Heart left ventricle (tissue), 16 donors: ENCODE measurements at regions not wholly inside any gene's neighbourhood (a gene's known extent, or its start where the extent isn't known, plus 50 kb on each side); places are given as distances from the start of the nearest gene placed in this dataset.
A peak's percentile ranks its signal among the peaks of the same experiment; 100 is the strongest.
"Not testable (repeated sequence)": the region's sequence is repeated elsewhere in the genome, so short reads cannot be mapped to it uniquely, and the experiment has no call there.

Experiments used
- ATAC-seq, 4 donors: fragments of 200-7000 bp; cut with Tn5 transposase; one replicate each; pipeline ENCODE4 v1.9.1; 2020 to 2022; ENCODE audit warnings: moderate library complexity in 4 of 4, mild to moderate bottlenecking in 3 of 4, moderate number of reproducible peaks in 1 of 4
- DNase-seq, 5 donors: peaks; one replicate each; pipeline ENCODE4 v3.0.0-alpha.2; 2020
- H3K27ac ChIP-seq, 12 donors: fragments of 200-600 bp; sonication (generic) in 4 of 12; one replicate each; pipeline versions ENCODE4 v1.5.0 to v1.8.0; 2016 to 2022; ENCODE audit warnings: mild to moderate bottlenecking in 2 of 12
- H3K27me3 ChIP-seq, 9 donors: fragments of 200-600 bp; sonication (generic) in 2 of 9; one replicate each; pipeline versions ENCODE4 v1.5.1 to v1.8.0; 2016 to 2022; ENCODE audit warnings: mild to moderate bottlenecking in 3 of 9
- H3K36me3 ChIP-seq, 9 donors: fragments of 200-600 bp; sonication (generic) in 2 of 9; one replicate each; pipeline versions ENCODE4 v1.5.0 to v1.8.0; 2018 to 2022; ENCODE audit warnings: mild to moderate bottlenecking in 2 of 9
- H3K4me1 ChIP-seq, 12 donors: fragments of 200-600 bp; sonication (generic) in 4 of 12; one replicate each; pipeline versions ENCODE4 v1.5.0 to v1.8.0; 2016 to 2022; ENCODE audit warnings: mild to moderate bottlenecking in 3 of 12
- H3K4me3 ChIP-seq, 12 donors: fragments of 200-600 bp; sonication (generic) in 4 of 12; one replicate each; pipeline versions ENCODE4 v1.5.0 to v1.8.0; 2017 to 2022; ENCODE audit warnings: mild to moderate bottlenecking in 9 of 12, moderate library complexity in 4 of 12
- H3K9me3 ChIP-seq, 12 donors: fragments of 200-600 bp; sonication (generic) in 4 of 12; one replicate each; pipeline versions ENCODE4 v1.5.0 to v1.8.0; 2016 to 2022; ENCODE audit warnings: mild to moderate bottlenecking in 1 of 12
- POLR2A ChIP-seq, 2 donors: fragments of 450-650 bp; IDR thresholded peaks; one replicate each; pipeline ENCODE4 v1.6.1; 2017; ENCODE audit warnings: antibody characterized with exemption in 2 of 2, mild to moderate bottlenecking in 2 of 2, moderate library complexity in 2 of 2
- WGBS, 4 donors: extraction: QIAGEN DNeasy Blood & Tissue Kit in 2 of 4; methylation state at CpG; one replicate each; pipeline versions ENCODE4 v1.1.5 to v1.1.7; 2013 to 2018; 5-methylcytosine and 5-hydroxymethylcytosine counted together
- intact Hi-C, 10 donors: fragments of 100-400 bp; cut with DNase I; formaldehyde crosslinking; loops; one replicate each; pipeline versions ENCODE4 v1.11.1 to v1.14.2; 2022
- TF ChIP-seq, protein P1 (sequence below), 12 donors: fragments of 200-600 bp; sonication (generic) in 4 of 12; IDR thresholded peaks; one replicate each; pipeline versions ENCODE4 v1.5.0 to v1.8.0; 2018 to 2022; ENCODE audit warnings: antibody characterized with exemption in 12 of 12, mild to moderate bottlenecking in 5 of 12
- donor health status: ischemic (EF 13 %, LVEDD 7.1; RV severe dilation, severe dysfunction).
- donor health status: healthy with polysubstance abuse.
- donor health status: DM: no; HTN: yes; CAD: no.
- donor health status: DM: no; HTN: no; CAD: no.
- donor health status: ischemic (EF 25% LVEDD 6.9; RV normal size, moderate dysfunction).
- donor health status: ischemic (EF 25% LVEDD 5.7; RV mildly dilated, moderate dysfunction).
- donor health status: healthy.
- donor health status: DM: yes; HTN: yes; CAD: no.
- donor health status: ischemic (EF 35%, LVEDD 5.7; RV mildly dilated, moderate dysfunction).
- donor health status: nonischemic (EF 11% LVEDD 7.7; RV severe dilation, severe dysfunction).
- donor health status: DM: yes; HTN: yes; CAD: no.
- donor health status: PGD.
- donor health status: ischemic (EF 29% LVEDD 5.4; RV normal size, mild dysfunction).
- donor health status: nonischemic (EF 23%, LVEDD 6.1; RV moderate dilation, normal function).

- no peaks in the 10 kb centered on the region for H3K4me1 ChIP-seq
- WGBS, 4 donors, result 90 to 92% (median 91%) methylated on average over 5 of the region's 5 CpGs
- DNase-seq (no peak), ATAC-seq (no peak)
- H3K4me3 ChIP-seq, result no peak overlapping the region
- no peaks in the 10 kb centered on the region for H3K9me3 ChIP-seq
- TF ChIP-seq POLR2A (IDR thresholded peaks at IDR 0.05), result no peak
- TF ChIP-seq, protein P1, sequence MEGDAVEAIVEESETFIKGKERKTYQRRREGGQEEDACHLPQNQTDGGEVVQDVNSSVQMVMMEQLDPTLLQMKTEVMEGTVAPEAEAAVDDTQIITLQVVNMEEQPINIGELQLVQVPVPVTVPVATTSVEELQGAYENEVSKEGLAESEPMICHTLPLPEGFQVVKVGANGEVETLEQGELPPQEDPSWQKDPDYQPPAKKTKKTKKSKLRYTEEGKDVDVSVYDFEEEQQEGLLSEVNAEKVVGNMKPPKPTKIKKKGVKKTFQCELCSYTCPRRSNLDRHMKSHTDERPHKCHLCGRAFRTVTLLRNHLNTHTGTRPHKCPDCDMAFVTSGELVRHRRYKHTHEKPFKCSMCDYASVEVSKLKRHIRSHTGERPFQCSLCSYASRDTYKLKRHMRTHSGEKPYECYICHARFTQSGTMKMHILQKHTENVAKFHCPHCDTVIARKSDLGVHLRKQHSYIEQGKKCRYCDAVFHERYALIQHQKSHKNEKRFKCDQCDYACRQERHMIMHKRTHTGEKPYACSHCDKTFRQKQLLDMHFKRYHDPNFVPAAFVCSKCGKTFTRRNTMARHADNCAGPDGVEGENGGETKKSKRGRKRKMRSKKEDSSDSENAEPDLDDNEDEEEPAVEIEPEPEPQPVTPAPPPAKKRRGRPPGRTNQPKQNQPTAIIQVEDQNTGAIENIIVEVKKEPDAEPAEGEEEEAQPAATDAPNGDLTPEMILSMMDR (IDR thresholded peaks at IDR 0.05), result no peak
- intact Hi-C loops, result no loop called here
- H3K27ac ChIP-seq, result no peak overlapping the region
- no peaks in the 10 kb centered on the region for H3K27me3 ChIP-seq
- H3K36me3 ChIP-seq, result no peaks in the 10 kb centered on the region
Measured at GRCh38 chr3:87691109-87691508, 367.7 kb downstream of the CGGBP1 start.

DNA sequence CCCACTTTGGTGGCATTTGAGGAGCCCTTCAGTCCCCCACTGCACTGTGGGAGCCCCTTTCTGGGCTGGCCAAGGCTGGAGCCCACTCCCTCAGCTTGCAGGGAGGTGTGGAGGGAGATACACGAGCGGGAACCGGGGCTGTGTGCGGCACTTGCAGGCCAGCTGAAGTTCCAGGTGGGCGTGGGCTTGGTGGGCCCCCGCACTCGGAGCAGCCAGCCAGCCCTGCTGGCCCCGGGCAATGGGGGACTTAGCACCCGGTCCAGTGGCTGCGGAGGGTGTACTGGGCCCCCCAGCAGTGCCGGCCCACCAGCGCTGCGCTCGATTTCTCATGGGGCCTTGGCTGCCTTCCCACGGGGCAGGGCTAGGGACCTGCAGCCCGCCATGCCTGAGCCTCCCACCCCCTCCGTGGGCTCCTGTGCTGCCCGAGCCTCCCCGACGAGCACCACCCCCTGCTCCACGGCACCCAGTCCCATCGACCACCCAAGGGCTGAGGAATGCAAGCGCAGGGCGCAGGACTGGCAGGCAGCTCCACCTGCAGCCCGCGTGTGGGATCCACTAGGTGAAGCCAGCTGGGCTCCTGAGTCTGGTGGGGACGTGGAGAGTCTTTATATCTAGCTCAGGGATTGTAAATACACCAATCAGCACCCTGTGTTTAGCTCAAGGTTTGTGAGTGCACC is 379.7 kb downstream of the CGGBP1 start:
- H3K4me1 ChIP-seq, ATAC-seq: not testable (repeated sequence)
- 85 to 92% (median 90%) methylated on average over 9 to 27 of the region's 27 CpGs for WGBS, 4 donors

GRCh38 chr3:87674397-87675161 is 384.2 kb downstream of the CGGBP1 start:
- ATAC-seq (no peak), DNase-seq (no peak)
- no peak overlapping the region for H3K27ac ChIP-seq
- intact Hi-C loops, result no loop called here
- TF ChIP-seq, protein P1 (IDR thresholded peaks at IDR 0.05), result no peak
- no peak for TF ChIP-seq POLR2A (IDR thresholded peaks at IDR 0.05)
- no peaks in the 10 kb centered on the region for H3K36me3 ChIP-seq
- 64 to 69% (median 65%) methylated on average over 9 of the region's 9 CpGs for WGBS, 4 donors
- H3K27me3 ChIP-seq, result no peaks in the 10 kb centered on the region
- H3K9me3 ChIP-seq, result no peaks in the 10 kb centered on the region
- H3K4me3 ChIP-seq, result no peak overlapping the region
- no peaks in the 10 kb centered on the region for H3K4me1 ChIP-seq

More for the DNA sequence above, 379.7 kb downstream of the CGGBP1 start:
- H3K4me3 ChIP-seq, H3K9me3 ChIP-seq, H3K27me3 ChIP-seq, H3K36me3 ChIP-seq, intact Hi-C loops, H3K27ac ChIP-seq: not testable (repeated sequence)
- DNase-seq, result peak in 1 of 5 donors; percentile 46

DNA sequence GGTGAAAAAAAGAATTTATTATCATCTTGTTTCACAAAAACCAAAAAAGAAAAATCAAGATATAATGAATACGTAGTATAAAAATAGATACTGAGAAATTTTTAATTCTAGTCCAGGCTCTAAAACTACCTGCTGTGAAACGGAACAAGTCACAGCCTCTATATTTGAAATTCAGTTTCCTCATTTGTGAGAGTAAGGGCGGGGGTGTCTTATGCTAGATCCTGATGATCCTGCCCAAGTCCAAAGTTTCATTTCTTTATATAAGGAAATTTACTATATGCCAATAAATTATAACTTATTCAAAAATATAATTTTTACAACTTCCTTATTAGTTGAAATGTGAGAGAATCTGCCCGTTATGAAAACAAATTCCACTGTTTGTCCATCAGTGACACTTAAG is 385.7 kb downstream of the CGGBP1 start:
- no peak overlapping the region for H3K4me3 ChIP-seq
- no peaks in the 10 kb centered on the region for H3K36me3 ChIP-seq
- ATAC-seq (no peak), DNase-seq (no peak)
- TF ChIP-seq POLR2A (IDR thresholded peaks at IDR 0.05), result no peak
- TF ChIP-seq, protein P1 (IDR thresholded peaks at IDR 0.05), result no peak
- H3K27me3 ChIP-seq, result no peaks in the 10 kb centered on the region
- intact Hi-C loops, result no loop called here
- 77 to 81% (median 79%) methylated on average over 4 of the region's 4 CpGs for WGBS, 4 donors
- no peaks in the 10 kb centered on the region for H3K9me3 ChIP-seq
- no peak overlapping the region for H3K27ac ChIP-seq
- no peaks in the 10 kb centered on the region for H3K4me1 ChIP-seq
